NB4 (cell line): ENCODE measurements at regions not wholly inside any gene's neighbourhood (a gene's known extent, or its start where the extent isn't known, plus 50 kb on each side); places are given as distances from the start of the nearest gene placed in this dataset.

ENCODE experiments used
- MAX ChIP-seq: IDR thresholded peaks from 2 replicates; pipeline ENCODE4 v1.6.1; 2011; ENCODE audit warnings: low read depth, low read length
- POLR2A ChIP-seq: IDR thresholded peaks from 2 replicates; pipeline ENCODE4 v1.6.1; 2011; ENCODE audit warnings: mild to moderate bottlenecking; ENCODE audit not compliant: insufficient read length; ENCODE audit errors: extremely low read depth
- TF ChIP-seq, protein P1 (sequence below): IDR thresholded peaks from one replicate; pipeline ENCODE4 v1.5.1; 2012; ENCODE audit warnings: low read depth, low read length

DNA sequence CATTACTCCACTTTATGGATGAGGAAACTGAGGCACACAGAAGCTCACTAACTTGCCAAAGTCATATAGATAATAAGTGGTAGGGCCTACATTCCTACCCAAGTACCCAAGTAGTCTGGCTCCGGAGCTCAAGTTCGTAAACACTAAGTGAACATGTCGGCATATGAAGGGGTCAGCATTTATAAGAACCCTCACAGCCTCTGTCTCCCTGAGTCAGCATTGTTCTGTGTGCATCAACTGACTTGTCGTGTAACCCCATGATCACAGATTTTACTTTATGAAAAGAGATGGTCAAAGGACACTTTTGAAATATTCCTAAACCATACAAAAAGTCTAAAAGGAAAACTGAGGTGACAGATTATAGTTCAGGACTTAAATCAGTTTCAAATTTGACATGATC is 260.1 kb upstream of the CCDC54 start:
- TF ChIP-seq POLR2A (no peak), MAX (no peak)
- TF ChIP-seq, protein P1, sequence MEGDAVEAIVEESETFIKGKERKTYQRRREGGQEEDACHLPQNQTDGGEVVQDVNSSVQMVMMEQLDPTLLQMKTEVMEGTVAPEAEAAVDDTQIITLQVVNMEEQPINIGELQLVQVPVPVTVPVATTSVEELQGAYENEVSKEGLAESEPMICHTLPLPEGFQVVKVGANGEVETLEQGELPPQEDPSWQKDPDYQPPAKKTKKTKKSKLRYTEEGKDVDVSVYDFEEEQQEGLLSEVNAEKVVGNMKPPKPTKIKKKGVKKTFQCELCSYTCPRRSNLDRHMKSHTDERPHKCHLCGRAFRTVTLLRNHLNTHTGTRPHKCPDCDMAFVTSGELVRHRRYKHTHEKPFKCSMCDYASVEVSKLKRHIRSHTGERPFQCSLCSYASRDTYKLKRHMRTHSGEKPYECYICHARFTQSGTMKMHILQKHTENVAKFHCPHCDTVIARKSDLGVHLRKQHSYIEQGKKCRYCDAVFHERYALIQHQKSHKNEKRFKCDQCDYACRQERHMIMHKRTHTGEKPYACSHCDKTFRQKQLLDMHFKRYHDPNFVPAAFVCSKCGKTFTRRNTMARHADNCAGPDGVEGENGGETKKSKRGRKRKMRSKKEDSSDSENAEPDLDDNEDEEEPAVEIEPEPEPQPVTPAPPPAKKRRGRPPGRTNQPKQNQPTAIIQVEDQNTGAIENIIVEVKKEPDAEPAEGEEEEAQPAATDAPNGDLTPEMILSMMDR, result no peak
